Endothelial cell of umbilical vein (primary cell): ENCODE measurements at regions not wholly inside any gene's neighbourhood (a gene's known extent, or its start where the extent isn't known, plus 50 kb on each side); places are given as distances from the start of the nearest gene placed in this dataset.

ENCODE experiments used
- BruUV-seq: library from RNA; stranded (reverse); fragments of 400-500 nt; replicated peaks from 2 replicates; lab custom pipeline; 2021; lab: Mats Ljungman, UMichigan
- CTCF ChIA-PET: fragments of 300-600, 350-600 bp; sonication (Branson Sonifier 250); formaldehyde crosslinking; loops from one replicate; lab custom pipeline; 2021; ENCODE audit warnings: antibody characterized with exemption, inconsistent platforms; lab: Charles Lee
- POLR2A ChIA-PET: fragments of 300-600, 350-600 bp; sonication (Branson Sonifier 250); formaldehyde crosslinking; loops from one replicate; lab custom pipeline; 2021; ENCODE audit warnings: antibody characterized with exemption, inconsistent platforms; lab: Charles Lee
- DNase-seq: peaks from one replicate; pipeline ENCODE4 v3.0.0-alpha.2; 2011; ENCODE audit warnings: low read depth, low spot score
- FAIRE-seq: peaks from 2 replicates; lab custom pipeline; 2011; peaks lifted over from hg19 to GRCh38; lab: Jason Lieb, UNC
- H2AFZ ChIP-seq: 2 replicates; pipeline ENCODE4 v1.6.0; 2012; ENCODE audit warnings: low read depth, low read length, control low read depth, inconsistent platforms
- H3K27ac ChIP-seq: 2 replicates; pipeline ENCODE4 v1.5.1; 2011; ENCODE audit warnings: low read depth, mild to moderate bottlenecking, control low read depth, low read length, moderate library complexity; ENCODE audit not compliant: insufficient read depth
- H3K27me3 ChIP-seq, 2 experiments: 2 replicates each; pipeline versions ENCODE4 v1.6.0 to v1.6.1; 2011; ENCODE audit warnings: low read length in 2 of 2, mixed read lengths in 1 of 2; ENCODE audit not compliant: control insufficient read depth in 2 of 2, insufficient read depth in 2 of 2
- H3K36me3 ChIP-seq, 2 experiments: 2 replicates in 1 of 2; 3 replicates in 1 of 2; pipeline ENCODE4 v1.5.1; 2011; ENCODE audit warnings: low read length in 2 of 2, mild to moderate bottlenecking in 1 of 2, moderate library complexity in 1 of 2; ENCODE audit not compliant: control insufficient read depth in 2 of 2, insufficient read depth in 2 of 2; ENCODE audit errors: extremely low read depth in 1 of 2
- H3K4me1 ChIP-seq: 3 replicates; pipeline ENCODE4 v1.5.1; 2011; ENCODE audit warnings: mild to moderate bottlenecking, low read length; ENCODE audit not compliant: control insufficient read depth, insufficient read depth; ENCODE audit errors: extremely low read depth
- H3K4me2 ChIP-seq: 2 replicates; pipeline ENCODE4 v1.6.1; 2011; ENCODE audit warnings: low read length, control low read depth, mixed read lengths; ENCODE audit not compliant: insufficient read depth
- H3K4me3 ChIP-seq, 3 experiments: fragments of 200-600 bp in 1 of 3; sonication (generic), shearing (Covaris generic) in 1 of 3; replicated peaks in 1 of 3; 2 replicates each; pipeline ENCODE4 v1.5.1; 2011 to 2016; ENCODE audit warnings: control low read depth in 3 of 3, low read length in 3 of 3, mild to moderate bottlenecking in 2 of 3, inconsistent platforms in 1 of 3, low read depth in 1 of 3, moderate library complexity in 1 of 3; ENCODE audit not compliant: insufficient read depth in 1 of 3
- H3K79me2 ChIP-seq: 2 replicates; pipeline ENCODE4 v1.6.0; 2012; ENCODE audit warnings: low read length, inconsistent platforms; ENCODE audit not compliant: control insufficient read depth, insufficient read depth
- H3K9ac ChIP-seq: replicated peaks from 2 replicates; pipeline ENCODE3; 2011; ENCODE audit warnings: low read length, control low read depth; ENCODE audit not compliant: insufficient read depth; ENCODE audit errors: extremely low read depth
- H3K9me1 ChIP-seq: replicated peaks from 3 replicates; pipeline ENCODE4 v1.6.0; 2011; ENCODE audit warnings: mild to moderate bottlenecking, low read length; ENCODE audit not compliant: control insufficient read depth, insufficient read depth; ENCODE audit errors: extremely low read depth
- H3K9me3 ChIP-seq: replicated peaks from 2 replicates; pipeline ENCODE4 v1.5.1; 2012; ENCODE audit warnings: low read length, inconsistent platforms; ENCODE audit not compliant: control insufficient read depth, insufficient read depth
- H4K20me1 ChIP-seq: replicated peaks from 2 replicates; pipeline ENCODE3; 2011; ENCODE audit warnings: mild to moderate bottlenecking, low read length; ENCODE audit not compliant: control insufficient read depth, insufficient read depth; ENCODE audit errors: extremely low read depth
- CTCF ChIP-seq, 2 donors: IDR thresholded peaks; 1 replicate in 1 of 2; 2 replicates in 1 of 2; pipeline ENCODE4 v1.5.1; 2011; ENCODE audit warnings: low read length in 2 of 2, mild to moderate bottlenecking in 2 of 2, moderate library complexity in 2 of 2, control low read depth in 1 of 2, inconsistent platforms in 1 of 2, low read depth in 1 of 2; ENCODE audit not compliant: insufficient read depth in 1 of 2; ENCODE audit errors: extremely low read depth in 1 of 2
- EZH2 ChIP-seq: IDR thresholded peaks from 2 replicates; pipeline ENCODE4 v1.6.1; 2012; ENCODE audit warnings: borderline replicate concordance, low read depth, mild to moderate bottlenecking, moderate library complexity, low read length, inconsistent platforms; ENCODE audit not compliant: severe bottlenecking
- FOS ChIP-seq: IDR thresholded peaks from 2 replicates; pipeline ENCODE4 v1.6.1; 2011; ENCODE audit warnings: mild to moderate bottlenecking, low read length, moderate library complexity, borderline replicate concordance; ENCODE audit not compliant: insufficient read depth
- GATA2 ChIP-seq: IDR thresholded peaks from 2 replicates; pipeline ENCODE4 v1.7.0; 2011; ENCODE audit warnings: low read depth, mild to moderate bottlenecking, moderate library complexity, mixed read lengths, low read length; ENCODE audit not compliant: insufficient read length, insufficient read depth
- JUN ChIP-seq: IDR thresholded peaks from 2 replicates; pipeline ENCODE4 v1.6.1; 2011; ENCODE audit warnings: borderline replicate concordance, low read depth; ENCODE audit not compliant: insufficient read length, insufficient read depth
- MAX ChIP-seq: IDR thresholded peaks from 2 replicates; pipeline ENCODE4 v1.6.1; 2011; ENCODE audit not compliant: insufficient read depth, insufficient read length
- MYC ChIP-seq: IDR thresholded peaks from one replicate; pipeline ENCODE4 v1.6.1; 2011; ENCODE audit warnings: mild to moderate bottlenecking, low read depth, low read length
- POLR2A ChIP-seq: IDR thresholded peaks from 2 replicates; pipeline ENCODE4 v1.6.1; 2012; ENCODE audit warnings: low read depth, mild to moderate bottlenecking, control low read depth, low read length
- POLR2AphosphoS5 ChIP-seq: IDR thresholded peaks from 2 replicates; pipeline ENCODE4 v1.6.1; 2012; ENCODE audit warnings: low read depth, mild to moderate bottlenecking, control low read depth, low read length, moderate library complexity; ENCODE audit not compliant: insufficient read depth
- dilution Hi-C: fragments of 300-500 bp; cut with MboI; formaldehyde crosslinking; loops from one replicate; pipeline ENCODE4 v1.15.0; 2019; ENCODE audit warnings: low sequenced_read_pairs; ENCODE audit not compliant: extremely low pct_ligation_motif_present
- intact Hi-C: fragments of 100-400 bp; cut with micrococcal nuclease; formaldehyde crosslinking; loops from one replicate; pipeline ENCODE4 v1.10.0; 2022

- no peak for FAIRE-seq
- dilution Hi-C loops, result no loop called here
These were observed 313.7 kb upstream of the CDH5 start for GRCh38 chr16:66052745-66053144.

More at GRCh38 chr16:66052745-66053144, 313.7 kb upstream of the CDH5 start:
- no peaks in the 10 kb centered on the region for H3K9me1 ChIP-seq
- H2AFZ ChIP-seq, result no peak overlapping the region
- no peak overlapping the region for H3K4me2 ChIP-seq
- no peaks in the 10 kb centered on the region for H3K27me3 ChIP-seq
- no TSS peak for BruUV-seq
- no peaks in the 10 kb centered on the region for H3K9me3 ChIP-seq
- H3K4me3 ChIP-seq, result no peak overlapping the region
- H3K9ac ChIP-seq, result no peak overlapping the region
- TF ChIP-seq JUN (no peak), CTCF (IDR thresholded peaks at IDR 0.05; ENCODE audit: extremely low read depth in 1 of 2, insufficient read depth in 1 of 2, low read depth in 1 of 2, low read length in 2 of 2) (no peak), MAX (no peak), MYC (no peak), FOS (no peak), POLR2AphosphoS5 (no peak), POLR2A (no peak), EZH2 (no peak), GATA2 (no peak)
- DNase-seq, result no peak
- no peaks in the 10 kb centered on the region for H4K20me1 ChIP-seq
- intact Hi-C loops, result no loop called here
- no peaks in the 10 kb centered on the region for H3K79me2 ChIP-seq
- ChIA-PET POLR2A (no interaction called here), CTCF (no interaction called here)
- H3K27ac ChIP-seq, result no peak overlapping the region
- no peaks in the 10 kb centered on the region for H3K4me1 ChIP-seq
- no peaks in the 10 kb centered on the region for H3K36me3 ChIP-seq
